ENCODE measurements at regions not wholly inside any gene's neighbourhood (a gene's known extent, or its start where the extent isn't known, plus 50 kb on each side); places are given as distances from the start of the nearest gene placed in this dataset.

- no peak for DNase-seq (ENCODE audit: low read depth in 2 of 2)
Observed at GRCh38 chr10:90321132-90321816, 536.6 kb downstream of the HTR7 start.

- DNase-seq (ENCODE audit: low read depth in 2 of 2), result no peak
Observed at GRCh38 chr10:90326498-90327267, 531.2 kb downstream of the HTR7 start.

GRCh38 chr10:90327611-90328010 lies 530.2 kb downstream of the HTR7 start:
- no peak for DNase-seq (ENCODE audit: low read depth in 2 of 2)

- DNase-seq (ENCODE audit: low read depth in 2 of 2), result no peak
Observed at GRCh38 chr10:90328459-90328858, 529.4 kb downstream of the HTR7 start.

GRCh38 chr10:90328896-90329295 lies 528.9 kb downstream of the HTR7 start:
- no peak for DNase-seq (ENCODE audit: low read depth in 2 of 2)

- DNase-seq (ENCODE audit: low read depth in 2 of 2), result no peak
Observed at GRCh38 chr10:90337316-90337715, 520.5 kb downstream of the HTR7 start.

- no peak for DNase-seq (ENCODE audit: low read depth in 2 of 2)
Observed at GRCh38 chr10:90342480-90342879, 515.4 kb downstream of the HTR7 start.

- DNase-seq (ENCODE audit: low read depth in 2 of 2), result no peak
Observed at GRCh38 chr10:90344226-90344625, 513.6 kb downstream of the HTR7 start.

- DNase-seq (ENCODE audit: low read depth in 2 of 2), result no peak
Observed at GRCh38 chr10:90347239-90347638, 510.6 kb downstream of the HTR7 start.

- no peak for DNase-seq (ENCODE audit: low read depth in 2 of 2)
Observed at GRCh38 chr10:90350122-90350521, 507.7 kb downstream of the HTR7 start.

GRCh38 chr10:90352288-90352687 lies 505.6 kb downstream of the HTR7 start:
- no peak for DNase-seq (ENCODE audit: low read depth in 2 of 2)

- no peak for DNase-seq (ENCODE audit: low read depth in 2 of 2)
Observed at GRCh38 chr10:90354914-90355313, 502.9 kb downstream of the HTR7 start.

GRCh38 chr10:90363799-90364483 lies 493.9 kb downstream of the HTR7 start:
- DNase-seq (ENCODE audit: low read depth in 2 of 2), result no peak

GRCh38 chr10:90372451-90372850 lies 485.4 kb downstream of the HTR7 start:
- DNase-seq (ENCODE audit: low read depth in 2 of 2), result no peak

GRCh38 chr10:90373911-90374310 lies 483.9 kb downstream of the HTR7 start:
- DNase-seq (ENCODE audit: low read depth in 2 of 2), result no peak

- DNase-seq (ENCODE audit: low read depth in 2 of 2), result no peak
Observed at GRCh38 chr10:90378524-90379076, 479.2 kb downstream of the HTR7 start.

- DNase-seq (ENCODE audit: low read depth in 2 of 2), result no peak
Observed at GRCh38 chr10:90381468-90381867, 476.4 kb downstream of the HTR7 start.

GRCh38 chr10:90389876-90390275 lies 468.0 kb downstream of the HTR7 start:
- no peak for DNase-seq (ENCODE audit: low read depth in 2 of 2)

- no peak for DNase-seq (ENCODE audit: low read depth in 2 of 2)
Observed at GRCh38 chr10:90394311-90394710, 463.5 kb downstream of the HTR7 start.

GRCh38 chr10:90396721-90397120 lies 461.1 kb downstream of the HTR7 start:
- DNase-seq (ENCODE audit: low read depth in 2 of 2), result no peak

- no peak for DNase-seq (ENCODE audit: low read depth in 2 of 2)
Observed at GRCh38 chr10:90398566-90398965, 459.3 kb downstream of the HTR7 start.

- DNase-seq (ENCODE audit: low read depth in 2 of 2), result no peak
Observed at GRCh38 chr10:90399782-90400181, 458.1 kb downstream of the HTR7 start.
